ENCODE measurements at regions not wholly inside any gene's neighbourhood (a gene's known extent, or its start where the extent isn't known, plus 50 kb on each side); places are given as distances from the start of the nearest gene placed in this dataset.
"Not testable (repeated sequence)": the region's sequence is repeated elsewhere in the genome, so short reads cannot be mapped to it uniquely, and the experiment has no call there.

GRCh38 chr2:145801210-145801609 lies 1281.3 kb upstream of the ZEB2 start:
- no peak for ATAC-seq (ENCODE audit: low read depth)
- H3K4me3 Mint-ChIP-seq: no peak overlapping the region
- no peaks in the 10 kb centered on the region for H3K4me1 Mint-ChIP-seq
- no peaks in the 10 kb centered on the region for H3K27me3 Mint-ChIP-seq
- DNase-seq (ENCODE audit: low spot score in 2 of 2): no peak
- H3K36me3 Mint-ChIP-seq: no peaks in the 10 kb centered on the region
- H3K27ac Mint-ChIP-seq: no peak overlapping the region
- H3K9me3 Mint-ChIP-seq: no peaks in the 10 kb centered on the region

GRCh38 chr2:145800151-145801091 lies 1280.5 kb upstream of the ZEB2 start:
- Mint-ChIP-seq H3K9me3 (no peaks in the 10 kb centered on the region), H3K27me3 (no peaks in the 10 kb centered on the region), H3K4me1 (no peaks in the 10 kb centered on the region), H3K36me3 (no peaks in the 10 kb centered on the region), H3K4me3 (no peak overlapping the region), H3K27ac (no peak overlapping the region)
- no peak for ATAC-seq (ENCODE audit: low read depth)
- DNase-seq (ENCODE audit: low spot score in 2 of 2): no peak

GRCh38 chr2:145799595-145800108 lies 1279.7 kb upstream of the ZEB2 start:
- no peaks in the 10 kb centered on the region for H3K27me3 Mint-ChIP-seq

DNA sequence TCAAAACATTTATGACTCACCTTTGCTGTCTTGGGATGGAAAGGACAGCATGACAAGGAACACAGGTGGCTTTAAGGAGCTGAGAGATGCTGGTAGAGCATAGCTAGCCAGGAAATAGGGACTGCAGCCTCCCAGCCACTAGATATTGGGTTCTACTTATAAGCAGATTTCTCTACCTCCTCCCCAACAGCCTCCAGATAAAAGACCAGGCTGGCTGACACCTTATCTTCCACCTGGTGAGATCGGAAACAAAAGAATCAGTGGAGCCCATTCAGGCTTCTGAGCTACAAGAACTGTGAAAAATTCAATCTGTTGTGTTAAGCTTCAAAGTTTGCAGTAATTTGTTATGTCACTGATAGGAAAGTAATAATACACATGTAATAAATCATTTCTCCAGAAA lies 1278.5 kb upstream of the ZEB2 start:
- no peak overlapping the region for H3K27ac Mint-ChIP-seq
- no peak overlapping the region for H3K4me3 Mint-ChIP-seq
- no peaks in the 10 kb centered on the region for H3K4me1 Mint-ChIP-seq

More at GRCh38 chr2:145799595-145800108, 1279.7 kb upstream of the ZEB2 start:
- no peak for DNase-seq (ENCODE audit: low spot score in 2 of 2)
- no peaks in the 10 kb centered on the region for H3K4me1 Mint-ChIP-seq
- no peak overlapping the region for H3K4me3 Mint-ChIP-seq
- H3K27ac Mint-ChIP-seq: no peak overlapping the region
- no peak for ATAC-seq (ENCODE audit: low read depth)
- H3K9me3 Mint-ChIP-seq: no peaks in the 10 kb centered on the region
- H3K36me3 Mint-ChIP-seq: no peaks in the 10 kb centered on the region

DNA sequence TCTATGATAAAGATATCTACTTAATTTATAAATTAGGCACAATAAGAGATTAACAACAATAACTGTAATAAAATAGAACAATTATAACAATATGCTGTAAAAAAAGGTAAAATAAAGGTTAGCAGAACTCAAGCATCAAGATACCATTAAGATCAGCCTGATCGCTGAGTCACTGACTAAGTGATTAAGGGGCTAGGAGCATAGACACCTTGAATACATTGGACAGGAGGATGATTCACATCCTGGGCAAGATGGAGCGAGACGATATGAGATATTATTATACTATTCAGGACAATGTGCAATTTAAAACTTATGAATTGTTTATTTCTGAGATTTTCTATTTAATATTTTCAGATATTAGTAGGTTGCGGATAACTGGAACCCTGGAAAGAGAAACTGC lies 1277.8 kb upstream of the ZEB2 start:
- DNase-seq (ENCODE audit: low spot score in 2 of 2) (no peak), ATAC-seq (ENCODE audit: low read depth) (no peak)
- H3K4me3 Mint-ChIP-seq: no peak overlapping the region
- H3K9me3 Mint-ChIP-seq: no peaks in the 10 kb centered on the region
- H3K27ac Mint-ChIP-seq: no peak overlapping the region
- no peaks in the 10 kb centered on the region for H3K36me3 Mint-ChIP-seq
- H3K27me3 Mint-ChIP-seq: no peaks in the 10 kb centered on the region
- H3K4me1 Mint-ChIP-seq: no peaks in the 10 kb centered on the region

More for the DNA sequence above, 1278.5 kb upstream of the ZEB2 start:
- Mint-ChIP-seq H3K9me3 (no peaks in the 10 kb centered on the region), H3K27me3 (no peaks in the 10 kb centered on the region), H3K36me3 (no peaks in the 10 kb centered on the region)
- no peak for ATAC-seq (ENCODE audit: low read depth)
- DNase-seq (ENCODE audit: low spot score in 2 of 2): no peak

DNA sequence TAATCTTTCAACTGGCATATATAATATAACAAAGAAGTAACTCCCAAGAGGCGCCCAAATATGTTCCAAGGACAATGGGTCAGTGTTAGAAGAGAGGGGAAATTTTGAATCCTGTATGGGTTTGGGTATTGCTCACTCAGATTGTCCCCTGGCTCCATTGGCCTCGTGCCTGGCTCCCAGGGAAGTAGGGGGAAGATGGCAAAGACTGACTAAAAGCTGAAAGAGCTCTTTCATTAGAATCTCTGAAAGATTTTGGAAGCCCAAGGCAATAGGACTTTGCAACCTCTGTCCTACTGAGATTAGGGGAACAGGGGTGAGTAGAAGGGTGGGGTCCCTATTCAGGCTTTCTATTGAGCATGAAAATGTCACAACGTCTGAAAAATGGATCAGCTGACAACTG lies 1272.8 kb upstream of the ZEB2 start:
- H3K36me3 Mint-ChIP-seq: no peaks in the 10 kb centered on the region
- H3K9me3 Mint-ChIP-seq: peaks cover 2% of the 10 kb centered on the region
- no peak for ATAC-seq (ENCODE audit: low read depth)
- H3K27ac Mint-ChIP-seq: no peak overlapping the region
- no peaks in the 10 kb centered on the region for H3K4me1 Mint-ChIP-seq
- H3K27me3 Mint-ChIP-seq: no peaks in the 10 kb centered on the region
- H3K4me3 Mint-ChIP-seq: no peak overlapping the region
- no peak for DNase-seq (ENCODE audit: low spot score in 2 of 2)

- Mint-ChIP-seq H3K9me3 (peaks cover 2% of the 10 kb centered on the region), H3K27ac (no peak overlapping the region), H3K36me3 (no peaks in the 10 kb centered on the region), H3K4me1 (no peaks in the 10 kb centered on the region), H3K27me3 (no peaks in the 10 kb centered on the region), H3K4me3 (no peak overlapping the region)
- ATAC-seq (ENCODE audit: low read depth): no peak
- DNase-seq (ENCODE audit: low spot score in 2 of 2): no peak
Observed at GRCh38 chr2:145789636-145790035, 1269.7 kb upstream of the ZEB2 start.

GRCh38 chr2:145787597-145788361 lies 1267.9 kb upstream of the ZEB2 start:
- H3K9me3 Mint-ChIP-seq; H3K4me3 Mint-ChIP-seq; DNase-seq (ENCODE audit: low spot score in 2 of 2); H3K27ac Mint-ChIP-seq; H3K36me3 Mint-ChIP-seq; H3K4me1 Mint-ChIP-seq; ATAC-seq (ENCODE audit: low read depth); H3K27me3 Mint-ChIP-seq: not testable (repeated sequence)

- H3K9me3 Mint-ChIP-seq; DNase-seq (ENCODE audit: low spot score in 2 of 2); H3K27me3 Mint-ChIP-seq; H3K4me3 Mint-ChIP-seq; H3K36me3 Mint-ChIP-seq; ATAC-seq (ENCODE audit: low read depth); H3K4me1 Mint-ChIP-seq; H3K27ac Mint-ChIP-seq: not testable (repeated sequence)
Observed at GRCh38 chr2:145782607-145783006, 1262.7 kb upstream of the ZEB2 start.

- Mint-ChIP-seq H3K27me3 (no peaks in the 10 kb centered on the region), H3K9me3 (no peaks in the 10 kb centered on the region), H3K4me1 (peaks cover 3% of the 10 kb centered on the region), H3K4me3 (no peak overlapping the region), H3K36me3 (no peaks in the 10 kb centered on the region), H3K27ac (no peak overlapping the region)
- ATAC-seq (ENCODE audit: low read depth) (no peak), DNase-seq (ENCODE audit: low spot score in 2 of 2) (no peak)
Observed at GRCh38 chr2:145777914-145778313, 1258.0 kb upstream of the ZEB2 start.

DNA sequence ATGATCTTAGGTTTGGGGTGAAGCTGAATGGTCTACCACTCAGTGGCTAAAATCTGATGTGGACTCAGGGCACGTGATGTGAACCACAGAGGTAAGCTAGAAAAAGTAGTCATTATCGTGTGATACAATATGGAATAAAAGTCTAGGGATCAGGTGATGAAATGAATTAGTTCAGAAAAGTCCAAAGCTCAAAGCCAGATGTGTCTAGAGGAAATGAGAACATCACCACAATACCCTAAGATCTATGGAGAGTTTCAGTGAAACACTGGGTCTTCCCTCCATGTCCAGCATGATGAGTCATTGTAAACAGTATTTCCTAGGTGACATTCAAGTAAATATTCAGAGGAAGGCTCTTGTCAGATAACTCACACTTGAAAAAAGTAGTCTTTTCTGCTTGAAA lies 1257.4 kb upstream of the ZEB2 start:
- DNase-seq (ENCODE audit: low spot score in 2 of 2) (no peak), ATAC-seq (ENCODE audit: low read depth) (no peak)
- no peaks in the 10 kb centered on the region for H3K9me3 Mint-ChIP-seq
- no peaks in the 10 kb centered on the region for H3K27me3 Mint-ChIP-seq
- H3K27ac Mint-ChIP-seq: no peak overlapping the region
- peaks cover 3% of the 10 kb centered on the region for H3K4me1 Mint-ChIP-seq
- H3K36me3 Mint-ChIP-seq: no peaks in the 10 kb centered on the region
- no peak overlapping the region for H3K4me3 Mint-ChIP-seq

GRCh38 chr2:145775591-145775990 lies 1255.7 kb upstream of the ZEB2 start:
- Mint-ChIP-seq H3K4me1 (peaks cover 11% of the 10 kb centered on the region), H3K9me3 (no peaks in the 10 kb centered on the region), H3K4me3 (no peak overlapping the region), H3K27me3 (no peaks in the 10 kb centered on the region), H3K27ac (no peak overlapping the region), H3K36me3 (no peaks in the 10 kb centered on the region)
- ATAC-seq (ENCODE audit: low read depth): no peak
- DNase-seq (ENCODE audit: low spot score in 2 of 2): no peak

- Mint-ChIP-seq H3K27ac (no peak overlapping the region), H3K4me1 (peaks cover 8% of the 10 kb centered on the region), H3K27me3 (no peaks in the 10 kb centered on the region), H3K9me3 (no peaks in the 10 kb centered on the region), H3K36me3 (no peaks in the 10 kb centered on the region), H3K4me3 (no peak overlapping the region)
- no peak for DNase-seq (ENCODE audit: low spot score in 2 of 2)
- peak; percentile 63 for ATAC-seq (ENCODE audit: low read depth)
Observed at GRCh38 chr2:145771525-145771924, 1251.6 kb upstream of the ZEB2 start.

DNA sequence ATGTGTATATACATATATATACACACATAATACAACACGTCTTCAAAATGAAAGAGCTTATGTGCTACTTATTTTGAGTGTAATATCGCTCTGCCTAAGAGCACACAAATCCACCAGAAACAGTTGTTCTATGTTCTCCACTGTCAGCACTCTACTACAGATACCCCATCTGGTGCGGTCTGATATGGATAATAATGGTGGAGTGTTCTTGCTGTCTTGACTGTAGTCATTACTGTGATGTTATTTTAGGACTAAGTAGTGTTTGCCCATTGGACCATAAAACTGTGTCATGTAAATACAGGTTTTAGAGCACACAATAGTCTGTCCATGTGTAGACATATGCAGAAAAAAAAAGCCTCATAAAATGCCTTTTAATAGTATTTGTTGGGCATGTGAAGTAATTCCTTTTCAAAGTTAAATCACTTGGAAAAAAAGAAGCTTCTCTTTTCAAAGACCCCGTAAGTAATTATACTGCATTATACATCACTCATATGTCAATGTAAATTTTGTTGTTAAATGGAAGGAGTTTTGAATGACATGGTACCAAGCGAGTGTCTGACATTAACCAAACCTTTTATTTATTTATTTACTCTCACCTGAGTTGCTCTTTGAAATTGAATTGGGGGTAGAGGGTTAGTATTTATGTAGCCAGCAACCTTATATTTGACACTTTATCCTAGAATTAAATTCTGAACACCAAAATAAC lies 1249.2 kb upstream of the ZEB2 start:
- no peaks in the 10 kb centered on the region for H3K9me3 Mint-ChIP-seq
- ATAC-seq (ENCODE audit: low read depth): no peak

More for the DNA sequence above, 1249.2 kb upstream of the ZEB2 start:
- Mint-ChIP-seq H3K4me3 (no peak overlapping the region), H3K27ac (no peak overlapping the region), H3K4me1 (peaks cover 8% of the 10 kb centered on the region), H3K36me3 (no peaks in the 10 kb centered on the region), H3K27me3 (no peaks in the 10 kb centered on the region)
- no peak for DNase-seq (ENCODE audit: low spot score in 2 of 2)

Data from memory B cell (primary cell).